ENCODE measurements at regions not wholly inside any gene's neighbourhood (a gene's known extent, or its start where the extent isn't known, plus 50 kb on each side); places are given as distances from the start of the nearest gene placed in this dataset.

DNA sequence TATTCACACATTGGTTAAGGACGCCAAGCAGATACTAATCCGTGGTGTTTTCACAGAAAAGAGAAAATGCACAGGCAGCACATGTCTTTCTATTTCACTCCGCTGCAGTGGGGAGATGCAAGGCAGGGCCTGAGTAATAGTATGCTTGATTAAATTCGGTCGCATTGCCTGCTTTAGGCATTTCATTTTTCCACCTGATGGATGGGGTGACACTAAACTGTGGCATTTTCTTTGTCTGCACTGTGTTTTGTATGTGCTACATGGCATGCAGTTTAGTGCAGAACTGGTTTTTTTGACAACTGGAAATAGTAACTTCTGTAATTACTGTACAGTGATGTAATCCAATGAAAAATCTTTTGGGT lies 94.9 kb downstream of the SLC17A6 start:
- TF ChIP-seq, protein P1, sequence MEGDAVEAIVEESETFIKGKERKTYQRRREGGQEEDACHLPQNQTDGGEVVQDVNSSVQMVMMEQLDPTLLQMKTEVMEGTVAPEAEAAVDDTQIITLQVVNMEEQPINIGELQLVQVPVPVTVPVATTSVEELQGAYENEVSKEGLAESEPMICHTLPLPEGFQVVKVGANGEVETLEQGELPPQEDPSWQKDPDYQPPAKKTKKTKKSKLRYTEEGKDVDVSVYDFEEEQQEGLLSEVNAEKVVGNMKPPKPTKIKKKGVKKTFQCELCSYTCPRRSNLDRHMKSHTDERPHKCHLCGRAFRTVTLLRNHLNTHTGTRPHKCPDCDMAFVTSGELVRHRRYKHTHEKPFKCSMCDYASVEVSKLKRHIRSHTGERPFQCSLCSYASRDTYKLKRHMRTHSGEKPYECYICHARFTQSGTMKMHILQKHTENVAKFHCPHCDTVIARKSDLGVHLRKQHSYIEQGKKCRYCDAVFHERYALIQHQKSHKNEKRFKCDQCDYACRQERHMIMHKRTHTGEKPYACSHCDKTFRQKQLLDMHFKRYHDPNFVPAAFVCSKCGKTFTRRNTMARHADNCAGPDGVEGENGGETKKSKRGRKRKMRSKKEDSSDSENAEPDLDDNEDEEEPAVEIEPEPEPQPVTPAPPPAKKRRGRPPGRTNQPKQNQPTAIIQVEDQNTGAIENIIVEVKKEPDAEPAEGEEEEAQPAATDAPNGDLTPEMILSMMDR (IDR thresholded peaks at IDR 0.05; ENCODE audit: insufficient read depth in 1 of 2, low read depth in 1 of 2, low read length in 1 of 2, severe bottlenecking in 1 of 2, unreplicated experiment in 1 of 2) = no peak
- DNase-seq = no peak
- ChIA-PET POLR2A (no interaction called here), CTCF (no interaction called here)
- BruUV-seq (replicated peaks) = no TSS peak
- Mint-ChIP-seq H3K36me3 (ENCODE audit: insufficient read depth, unreplicated experiment) (no peaks in the 10 kb centered on the region), H3K27me3 (ENCODE audit: insufficient read depth, unreplicated experiment) (no peaks in the 10 kb centered on the region), H3K27ac (ENCODE audit: unreplicated experiment) (no peak overlapping the region), H3K9me3 (ENCODE audit: unreplicated experiment) (no peaks in the 10 kb centered on the region), H3K4me1 (ENCODE audit: low read depth, unreplicated experiment) (no peaks in the 10 kb centered on the region), H3K4me3 (ENCODE audit: unreplicated experiment) (no peak overlapping the region)
- no peaks in the 10 kb centered on the region for H3K4me1 ChIP-seq
- no peaks in the 10 kb centered on the region for H3K9me3 ChIP-seq
- no peaks in the 10 kb centered on the region for H3K27me3 ChIP-seq (replicated peaks; ENCODE audit: control insufficient read depth, insufficient read depth, low read length)
- no peaks in the 10 kb centered on the region for H3K36me3 ChIP-seq (ENCODE audit: control insufficient read depth, insufficient read depth, low read length)
- H3K4me3 ChIP-seq (ENCODE audit: low read depth, low read length) = no peak overlapping the region
- intact Hi-C loops (cut with micrococcal nuclease; ENCODE audit: unreplicated experiment) = no loop called here

DNA sequence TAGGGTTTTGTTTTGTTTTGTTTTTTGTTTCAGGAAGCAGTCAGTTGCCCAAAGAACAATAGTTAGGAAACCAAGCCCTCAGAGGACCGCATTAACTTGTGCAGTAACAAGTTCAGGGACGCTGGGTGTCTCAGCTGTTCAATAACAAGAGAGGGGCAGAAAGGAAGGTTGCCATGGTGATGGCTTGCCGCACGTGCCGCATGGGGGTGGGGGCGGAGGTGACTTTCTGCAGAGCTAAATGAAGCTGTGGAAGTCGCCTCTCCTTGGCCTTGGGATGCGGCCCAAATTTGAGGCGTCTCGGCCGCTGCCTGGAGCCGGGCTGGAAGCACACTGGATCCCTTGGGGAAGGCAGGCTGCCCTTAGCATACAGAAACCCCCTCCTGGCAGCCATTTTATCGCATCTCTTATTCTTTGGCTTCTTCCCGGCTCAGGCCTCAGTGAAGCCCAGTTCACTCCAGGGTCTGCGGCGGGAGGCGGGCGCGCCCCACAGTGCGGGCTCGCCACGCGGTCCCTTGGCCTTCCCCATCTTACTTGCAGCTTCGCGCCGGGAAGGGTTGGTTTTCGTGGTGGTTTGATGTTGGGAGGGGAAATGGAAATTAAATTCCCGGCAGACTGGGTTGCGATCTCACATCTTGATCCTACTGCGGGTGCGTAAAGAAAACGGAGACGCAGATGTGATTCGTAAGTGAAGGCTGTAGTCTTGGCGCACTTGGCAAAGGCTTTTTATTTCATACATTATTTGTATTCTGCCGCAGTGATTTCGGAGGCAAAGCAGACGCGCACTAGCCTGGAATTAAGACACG lies 94.3 kb downstream of the SLC17A6 start:
- H3K36me3 ChIP-seq (ENCODE audit: control insufficient read depth, insufficient read depth, low read length) = no peaks in the 10 kb centered on the region
- intact Hi-C loops (cut with micrococcal nuclease; ENCODE audit: unreplicated experiment) = no loop called here
- TF ChIP-seq, protein P1 (IDR thresholded peaks at IDR 0.05; ENCODE audit: insufficient read depth in 1 of 2, low read depth in 1 of 2, low read length in 1 of 2, severe bottlenecking in 1 of 2, unreplicated experiment in 1 of 2) = no peak
- no peaks in the 10 kb centered on the region for H3K27me3 ChIP-seq (replicated peaks; ENCODE audit: control insufficient read depth, insufficient read depth, low read length)
- H3K27ac Mint-ChIP-seq (ENCODE audit: unreplicated experiment) = no peak overlapping the region
- BruUV-seq (replicated peaks) = no TSS peak
- H3K4me3 Mint-ChIP-seq (ENCODE audit: unreplicated experiment) = no peak overlapping the region
- no peaks in the 10 kb centered on the region for H3K9me3 ChIP-seq
- CTCF ChIA-PET = no interaction called here
- H3K4me3 ChIP-seq (ENCODE audit: low read depth, low read length) = no peak overlapping the region
- H3K9me3 Mint-ChIP-seq (ENCODE audit: unreplicated experiment) = no peaks in the 10 kb centered on the region
- POLR2A ChIA-PET = no interaction called here
- no peaks in the 10 kb centered on the region for H3K27me3 Mint-ChIP-seq (ENCODE audit: insufficient read depth, unreplicated experiment)
- no peaks in the 10 kb centered on the region for H3K4me1 Mint-ChIP-seq (ENCODE audit: low read depth, unreplicated experiment)
- no peak for DNase-seq
- no peaks in the 10 kb centered on the region for H3K4me1 ChIP-seq
- no peaks in the 10 kb centered on the region for H3K36me3 Mint-ChIP-seq (ENCODE audit: insufficient read depth, unreplicated experiment)

DNA sequence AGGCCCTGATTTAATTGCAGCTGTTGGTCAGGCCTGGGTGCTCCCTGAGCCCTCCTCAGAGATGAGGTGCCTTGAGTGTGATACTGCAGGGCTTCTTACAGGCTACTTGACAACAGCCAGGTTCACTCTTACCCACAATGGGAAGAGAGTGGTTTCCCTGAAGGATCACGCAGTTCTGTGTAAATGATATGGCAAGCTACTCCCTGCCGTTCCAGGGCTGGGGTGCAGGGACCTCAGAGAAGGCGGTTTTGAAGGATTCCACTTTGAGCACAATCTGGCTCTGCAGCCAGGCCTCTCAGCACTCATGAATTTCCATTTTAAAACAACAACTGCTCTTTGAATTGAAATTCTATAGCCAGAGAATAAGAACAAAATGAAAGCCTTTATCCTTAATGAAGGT lies 92.9 kb downstream of the SLC17A6 start:
- no peaks in the 10 kb centered on the region for H3K27me3 ChIP-seq (replicated peaks; ENCODE audit: control insufficient read depth, insufficient read depth, low read length)
- TF ChIP-seq, protein P1 (IDR thresholded peaks at IDR 0.05; ENCODE audit: insufficient read depth in 1 of 2, low read depth in 1 of 2, low read length in 1 of 2, severe bottlenecking in 1 of 2, unreplicated experiment in 1 of 2) = no peak
- Mint-ChIP-seq H3K4me1 (ENCODE audit: low read depth, unreplicated experiment) (no peaks in the 10 kb centered on the region), H3K9me3 (ENCODE audit: unreplicated experiment) (no peaks in the 10 kb centered on the region), H3K4me3 (ENCODE audit: unreplicated experiment) (no peak overlapping the region), H3K36me3 (ENCODE audit: insufficient read depth, unreplicated experiment) (no peaks in the 10 kb centered on the region), H3K27me3 (ENCODE audit: insufficient read depth, unreplicated experiment) (no peaks in the 10 kb centered on the region), H3K27ac (ENCODE audit: unreplicated experiment) (no peak overlapping the region)
- no peaks in the 10 kb centered on the region for H3K36me3 ChIP-seq (ENCODE audit: control insufficient read depth, insufficient read depth, low read length)
- intact Hi-C loops (cut with micrococcal nuclease; ENCODE audit: unreplicated experiment) = no loop called here
- H3K4me1 ChIP-seq = no peaks in the 10 kb centered on the region
- BruUV-seq (replicated peaks) = no TSS peak
- H3K9me3 ChIP-seq = no peaks in the 10 kb centered on the region
- no peak overlapping the region for H3K4me3 ChIP-seq (ENCODE audit: low read depth, low read length)
- CTCF ChIA-PET = no interaction called here
- POLR2A ChIA-PET = no interaction called here
- no peak for DNase-seq

Data from Caco-2 (cell line).